GM18517 (cell line): ENCODE measurements at regions not wholly inside any gene's neighbourhood (a gene's known extent, or its start where the extent isn't known, plus 50 kb on each side); places are given as distances from the start of the nearest gene placed in this dataset.

ENCODE experiments used
- ATAC-seq: cut with Tn5 transposase; IDR thresholded peaks from one replicate; pipeline ENCODE4 v1.9.1; 2021; ENCODE audit warnings: mild to moderate bottlenecking, moderate library complexity; ENCODE audit not compliant: unreplicated experiment

- no peak for ATAC-seq
Measured at GRCh38 chr12:115160271-115161128, 476.5 kb upstream of the TBX3 start.

- ATAC-seq = no peak
Measured at GRCh38 chr12:115158816-115159215, 474.8 kb upstream of the TBX3 start.

DNA sequence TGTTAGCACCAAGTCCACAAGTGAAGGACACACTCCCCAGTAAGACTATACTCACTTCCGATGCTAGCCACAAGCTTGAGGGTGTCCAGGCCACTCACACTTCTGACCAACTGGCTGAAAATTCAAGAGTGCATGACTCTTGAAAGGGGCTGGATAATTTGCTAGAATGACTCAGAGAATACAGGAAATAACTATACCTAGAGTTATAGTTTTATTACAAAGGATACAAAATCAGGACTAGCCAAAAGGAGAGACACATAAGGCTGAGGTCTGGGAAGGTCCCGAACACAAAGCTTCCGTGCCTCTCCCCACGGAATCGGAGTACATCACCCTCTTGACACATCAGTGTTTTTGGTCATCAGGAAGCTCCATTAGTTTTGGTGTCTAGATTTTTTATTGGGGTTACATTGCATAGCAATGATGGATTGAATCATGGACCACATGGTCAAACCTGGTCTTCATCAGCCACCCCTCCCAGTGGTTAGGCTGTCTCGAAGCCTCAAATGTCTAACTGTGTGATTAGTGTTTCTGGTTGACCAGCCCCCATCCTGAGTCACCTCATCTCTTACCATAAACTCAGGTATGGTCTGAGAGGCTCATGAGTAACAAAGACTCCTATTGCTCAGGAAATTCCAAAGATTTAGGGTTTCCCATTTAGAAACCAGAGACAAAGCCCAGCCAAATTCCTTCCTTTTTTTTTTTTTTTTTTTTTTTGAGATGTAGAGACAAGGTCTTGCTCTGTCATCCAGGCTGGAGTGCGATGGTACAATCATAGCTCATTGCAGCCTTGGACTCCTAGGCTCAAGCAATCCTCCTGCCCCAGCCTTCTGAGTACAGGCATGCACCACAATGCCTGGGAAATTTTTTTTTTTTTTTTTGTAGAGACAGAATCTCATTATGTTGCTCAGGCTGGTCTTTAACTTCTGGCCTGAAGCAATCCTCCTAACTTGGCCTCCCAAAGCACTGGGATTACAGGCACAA is 472.0 kb upstream of the TBX3 start:
- no peak for ATAC-seq

- ATAC-seq = no peak
Measured at GRCh38 chr12:115149685-115150378, 465.9 kb upstream of the TBX3 start.

GRCh38 chr12:115149279-115149678 is 465.3 kb upstream of the TBX3 start:
- no peak for ATAC-seq

DNA sequence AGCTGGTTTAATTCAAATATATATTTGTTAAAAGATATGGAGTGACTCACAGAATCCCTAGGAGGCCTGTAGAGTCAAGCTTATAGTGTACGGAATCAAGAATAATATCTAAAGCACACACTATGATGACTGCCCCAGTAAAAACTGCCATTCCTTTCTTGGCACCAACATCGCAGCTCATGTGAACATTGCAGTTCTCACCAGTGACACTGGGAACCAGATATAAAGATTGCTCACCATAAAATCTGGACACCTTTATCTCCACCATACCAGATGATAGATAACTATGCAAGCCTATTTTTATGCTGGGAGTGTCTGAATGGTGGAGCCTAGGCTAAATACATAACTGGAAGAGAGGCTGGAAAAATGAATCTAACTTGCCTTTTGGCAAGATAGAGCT is 463.9 kb upstream of the TBX3 start:
- ATAC-seq = no peak

DNA sequence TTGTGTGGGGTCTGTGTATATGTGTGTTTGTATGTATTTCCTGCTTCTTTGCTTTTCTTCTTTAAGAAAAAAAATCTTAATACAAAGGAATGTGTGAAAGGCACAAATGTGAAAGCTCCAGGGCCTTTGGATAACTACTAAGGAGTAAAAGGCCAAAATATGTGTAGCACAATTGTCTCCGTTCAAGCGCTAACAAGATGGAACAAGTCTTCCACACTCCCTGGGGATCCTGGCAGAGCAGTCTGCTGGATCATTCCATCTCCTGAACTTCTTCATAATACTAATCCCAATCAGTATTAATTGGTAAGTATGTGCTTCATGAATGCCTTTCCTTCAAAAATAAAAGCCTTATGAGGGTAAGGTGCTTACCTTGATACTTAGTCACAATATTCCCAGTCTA is 462.5 kb upstream of the TBX3 start:
- ATAC-seq = no peak

- no peak for ATAC-seq
Measured at GRCh38 chr12:115144425-115144824, 460.4 kb upstream of the TBX3 start.

DNA sequence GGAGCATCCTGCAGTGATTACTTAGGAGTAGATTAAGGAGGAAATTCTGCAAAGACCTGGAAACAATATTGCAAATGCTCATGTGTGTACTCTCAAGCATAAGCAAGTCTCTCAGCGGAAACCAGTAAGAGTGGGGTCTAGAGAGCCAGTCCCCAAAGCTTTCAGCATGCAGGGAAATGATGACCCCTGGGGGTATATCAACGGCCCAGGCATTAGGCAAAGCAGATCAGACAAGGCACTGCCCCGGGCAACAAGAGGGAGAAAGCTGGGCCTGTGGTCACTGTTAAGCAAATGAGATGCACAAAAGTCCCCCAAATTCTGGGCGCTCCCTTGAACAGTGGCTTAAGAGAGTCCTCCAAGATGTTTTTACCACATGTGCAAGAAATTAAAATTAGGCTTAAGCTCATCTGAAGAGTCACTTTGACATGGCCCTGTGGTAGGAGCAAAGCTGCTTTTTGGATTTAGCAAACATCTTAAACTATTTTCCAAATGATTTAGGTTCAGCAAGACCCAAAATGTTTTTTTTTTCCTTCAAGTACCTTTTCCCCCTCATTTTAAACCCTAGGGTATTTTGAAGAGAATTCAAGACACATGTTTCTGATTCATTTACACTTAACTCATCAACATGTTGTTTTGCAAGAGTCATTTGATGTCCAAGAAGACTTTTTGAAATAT is 457.1 kb upstream of the TBX3 start:
- no peak for ATAC-seq

DNA sequence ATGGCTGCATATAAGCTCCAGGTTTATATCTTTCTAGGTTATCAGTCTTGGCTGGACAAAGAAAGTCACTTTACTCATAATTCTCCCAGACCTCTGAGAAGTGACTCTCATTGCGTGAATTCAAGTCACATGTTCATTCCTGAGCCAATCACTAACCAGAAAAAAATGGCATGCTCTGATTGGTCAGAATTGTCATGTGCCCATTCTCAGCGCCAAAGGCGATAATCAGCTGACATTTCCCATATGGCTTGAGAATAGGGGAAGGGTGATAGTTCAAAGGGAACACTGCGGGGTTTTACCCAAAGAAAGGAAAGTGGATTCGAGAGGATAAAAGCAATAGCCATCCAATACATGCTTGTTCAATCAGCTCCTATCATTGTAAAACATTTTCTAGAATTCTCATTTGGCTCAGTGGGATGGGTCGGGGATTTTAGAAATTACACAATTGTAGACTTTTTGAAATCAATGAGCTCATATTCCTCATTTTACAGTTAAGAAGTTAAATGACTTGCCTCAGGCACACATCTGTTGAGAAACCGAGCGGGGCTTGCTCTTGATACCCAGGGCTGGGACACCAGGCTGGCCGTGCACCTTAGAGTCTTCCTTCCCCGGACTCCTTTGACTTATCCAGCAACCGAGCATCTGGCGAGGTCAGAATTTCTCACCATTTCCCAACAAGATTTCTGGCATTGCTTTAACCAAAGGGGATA is 454.0 kb upstream of the TBX3 start:
- no peak for ATAC-seq

DNA sequence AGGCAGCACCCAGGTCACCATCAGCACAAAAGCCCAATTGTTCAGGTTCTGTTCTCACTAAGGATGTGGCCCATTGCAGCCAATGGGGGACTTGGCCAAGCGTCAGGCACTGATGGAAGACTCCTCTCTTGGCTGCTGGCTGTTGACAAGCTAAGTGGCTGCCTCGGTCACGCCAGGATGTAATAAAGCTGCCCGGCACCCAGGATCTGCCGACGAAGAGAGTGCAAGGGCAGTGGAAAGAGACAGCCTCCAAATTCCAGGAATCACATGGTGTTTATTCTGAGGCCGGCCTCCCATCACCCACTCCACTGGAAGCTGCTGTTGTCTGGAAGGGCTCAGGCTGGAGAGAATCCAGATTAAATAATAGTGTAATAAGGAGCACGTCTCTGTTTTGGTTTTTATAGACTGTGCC is 451.8 kb upstream of the TBX3 start:
- no peak for ATAC-seq

DNA sequence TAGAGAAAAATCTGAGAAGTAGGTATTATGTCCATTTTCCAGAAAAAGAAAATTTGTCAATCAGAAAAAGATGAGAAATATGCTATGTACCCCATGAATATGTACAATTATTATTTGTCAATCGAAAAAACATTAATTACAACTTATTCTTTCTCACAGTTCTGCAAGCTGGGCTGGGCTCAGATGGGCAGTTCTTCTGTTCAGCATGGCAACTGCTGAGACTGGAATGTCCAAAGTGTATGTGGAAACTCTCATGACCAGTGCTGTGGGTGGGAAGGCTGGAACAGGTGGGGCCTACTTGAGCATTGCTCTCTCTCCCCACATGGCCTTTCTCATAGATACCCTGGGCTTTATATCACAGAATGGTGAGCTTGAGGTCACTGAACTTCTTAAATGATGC is 450.3 kb upstream of the TBX3 start:
- ATAC-seq = no peak

DNA sequence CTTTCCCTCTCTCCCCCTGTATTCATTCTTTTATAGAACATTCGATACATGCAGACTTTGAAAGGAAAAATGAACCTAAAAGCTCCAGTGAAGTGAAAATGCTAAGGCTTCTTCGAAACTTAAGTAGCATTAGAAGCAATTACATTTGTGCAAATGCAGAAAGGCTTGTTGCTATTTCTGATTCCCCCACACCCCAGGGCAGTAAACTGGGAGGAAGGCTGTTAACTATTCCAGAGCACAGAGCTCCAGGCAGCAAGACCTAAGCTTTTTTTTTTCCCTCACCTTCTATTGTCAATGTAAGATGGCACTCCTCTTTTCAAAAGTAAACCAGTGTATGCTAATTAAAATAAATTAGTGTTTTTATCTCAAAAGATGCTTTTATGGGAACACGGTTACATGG is 448.9 kb upstream of the TBX3 start:
- no peak for ATAC-seq

GRCh38 chr12:115132145-115132544 is 448.2 kb upstream of the TBX3 start:
- ATAC-seq = no peak

- no peak for ATAC-seq
Measured at GRCh38 chr12:115129727-115130126, 445.8 kb upstream of the TBX3 start.

GRCh38 chr12:115121053-115121452 is 437.1 kb upstream of the TBX3 start:
- no peak for ATAC-seq

DNA sequence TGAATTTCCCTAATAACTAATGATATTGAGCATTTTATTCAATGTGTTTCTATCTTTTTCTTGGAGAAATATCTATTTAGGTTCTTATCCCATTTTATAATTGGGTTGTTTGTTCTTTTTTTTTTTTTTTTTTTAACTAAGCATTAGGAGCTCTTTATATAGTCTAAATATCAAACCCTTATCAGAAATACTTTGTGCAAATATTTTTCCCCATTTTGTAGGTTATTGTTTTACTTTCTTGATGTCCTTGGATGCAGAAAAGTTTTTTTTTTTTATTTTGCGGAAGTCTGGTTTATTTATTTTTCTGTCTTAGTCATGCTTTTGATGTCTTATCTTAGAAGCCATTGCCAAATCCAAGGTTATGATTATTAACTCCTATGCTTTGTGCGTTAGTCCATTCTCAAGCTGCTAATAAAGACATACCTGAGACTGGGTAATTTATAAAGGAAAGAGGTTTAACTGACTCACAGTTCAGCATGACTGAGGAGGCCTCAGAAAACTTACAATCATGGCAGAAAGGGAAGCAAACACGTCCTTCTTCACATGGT is 434.3 kb upstream of the TBX3 start:
- ATAC-seq = no peak

GRCh38 chr12:115114140-115114539 is 430.2 kb upstream of the TBX3 start:
- no peak for ATAC-seq

DNA sequence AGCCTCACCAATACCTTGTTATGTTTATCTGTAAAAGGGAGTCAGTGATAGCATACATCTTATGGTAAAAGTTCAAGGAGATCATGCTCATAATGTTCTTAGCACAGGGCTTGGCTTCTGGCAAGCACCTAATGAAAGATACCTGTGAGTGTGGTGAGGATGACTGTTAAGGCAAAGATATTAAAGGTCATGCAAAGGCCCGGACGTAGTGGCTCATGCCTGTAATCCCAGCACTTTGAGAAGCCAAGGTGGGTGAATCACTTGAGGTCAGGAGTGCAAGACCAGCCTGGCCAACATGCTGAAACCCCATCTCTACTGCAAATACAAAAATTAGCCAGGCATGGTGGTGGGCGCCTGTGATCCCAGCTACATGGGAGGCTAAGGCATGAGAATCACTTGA is 425.9 kb upstream of the TBX3 start:
- ATAC-seq = no peak
